Keratinocyte (primary cell): ENCODE measurements at regions not wholly inside any gene's neighbourhood (a gene's known extent, or its start where the extent isn't known, plus 50 kb on each side); places are given as distances from the start of the nearest gene placed in this dataset.

Source experiments
- CTCF ChIP-seq, 3 experiments: IDR thresholded peaks in 1 of 3; conservative IDR thresholded peaks in 1 of 3; optimal IDR thresholded peaks in 1 of 3; 2 replicates in 2 of 3; 3 replicates in 1 of 3; pipeline versions ENCODE3 to v1.5.1; 2011; ENCODE audit warnings: low read length in 3 of 3, mild to moderate bottlenecking in 3 of 3, moderate library complexity in 2 of 3, control low read depth in 1 of 3, inconsistent platforms in 1 of 3; ENCODE audit not compliant: insufficient read depth in 2 of 3; ENCODE audit errors: extremely low read depth in 1 of 3
- EZH2 ChIP-seq: IDR thresholded peaks from one replicate; pipeline ENCODE4 v1.6.1; 2012; ENCODE audit warnings: inconsistent platforms, mild to moderate bottlenecking, low read length, moderate library complexity

DNA sequence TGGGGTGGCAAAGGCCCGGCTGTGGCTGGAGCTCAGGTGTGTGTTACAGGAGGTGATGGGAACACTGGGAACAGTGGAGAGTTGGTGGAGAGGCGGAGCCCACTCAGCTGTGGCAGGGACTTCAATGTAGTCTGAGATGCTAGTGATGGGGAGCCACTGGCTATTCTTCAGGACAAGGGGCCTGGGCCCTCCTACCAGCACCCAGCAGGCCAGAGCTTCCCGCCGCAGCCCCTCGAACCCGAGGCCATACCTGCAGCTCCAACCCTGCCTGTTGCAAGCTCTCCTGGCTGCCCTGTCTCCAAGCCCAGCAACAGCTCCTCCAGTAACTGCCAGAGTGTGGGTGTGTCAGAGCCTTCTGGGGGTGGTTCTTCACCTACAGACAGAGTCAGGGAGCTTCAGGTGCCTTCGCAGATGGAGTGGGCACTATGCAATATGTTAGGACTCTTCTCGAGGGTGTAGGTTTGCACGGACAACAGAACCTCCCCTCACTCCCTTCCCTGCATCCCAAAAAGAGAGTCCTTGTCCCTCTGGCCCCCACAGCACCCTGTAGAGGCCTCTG lies 146.2 kb upstream of the MLN start:
- TF ChIP-seq CTCF (optimal IDR thresholded peaks at IDR 0.05 in 1 of 3, IDR thresholded peaks at IDR 0.05 in 1 of 3, conservative IDR thresholded peaks at IDR 0.05 in 1 of 3; ENCODE audit: extremely low read depth in 1 of 3, insufficient read depth in 2 of 3, low read length in 3 of 3) (no peak), EZH2 (no peak)
